Posterior vena cava (tissue), 2 donors: ENCODE measurements at regions not wholly inside any gene's neighbourhood (a gene's known extent, or its start where the extent isn't known, plus 50 kb on each side); places are given as distances from the start of the nearest gene placed in this dataset.

Experiments used
- DNase-seq: peaks from one replicate; pipeline ENCODE4 v3.0.0-alpha.2; 2020; ENCODE audit warnings: low spot score
- intact Hi-C, 2 donors: fragments of 100-400 bp; cut with DNase I; formaldehyde crosslinking; loops; one replicate each; pipeline versions ENCODE4 v1.14.1 to v1.14.2; 2022 to 2023
- donor health status: DM: yes; HTN: yes; CAD: no.
- donor health status: DM: yes; HTN: yes; CAD: no.

DNA sequence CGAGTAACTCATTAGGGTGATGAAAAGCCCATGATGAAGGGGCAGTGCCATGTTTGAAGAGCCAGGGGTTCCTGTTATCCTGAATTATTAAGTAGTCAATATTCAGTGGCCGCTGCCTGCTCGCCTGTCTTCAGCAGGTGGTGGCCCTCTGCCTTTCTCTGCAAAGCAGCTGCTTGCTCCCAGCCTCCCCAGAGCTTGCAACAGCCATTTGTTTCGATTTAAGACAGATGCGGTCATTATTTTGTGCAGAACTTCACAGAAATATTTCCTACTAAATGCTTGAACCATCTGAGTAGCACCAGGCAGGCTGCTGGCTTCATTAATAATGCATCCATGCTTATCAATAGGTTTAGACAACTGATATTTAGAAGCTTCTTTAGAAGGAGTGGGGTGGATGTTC is 104.3 kb upstream of the TTC29 start:
- intact Hi-C loops = loop anchor here in 1 of 2 donors (2.0 kb wide), 1 partner anchor 515 kb away; no protein-coding TSS in a partner anchor
- DNase-seq = no peak

DNA sequence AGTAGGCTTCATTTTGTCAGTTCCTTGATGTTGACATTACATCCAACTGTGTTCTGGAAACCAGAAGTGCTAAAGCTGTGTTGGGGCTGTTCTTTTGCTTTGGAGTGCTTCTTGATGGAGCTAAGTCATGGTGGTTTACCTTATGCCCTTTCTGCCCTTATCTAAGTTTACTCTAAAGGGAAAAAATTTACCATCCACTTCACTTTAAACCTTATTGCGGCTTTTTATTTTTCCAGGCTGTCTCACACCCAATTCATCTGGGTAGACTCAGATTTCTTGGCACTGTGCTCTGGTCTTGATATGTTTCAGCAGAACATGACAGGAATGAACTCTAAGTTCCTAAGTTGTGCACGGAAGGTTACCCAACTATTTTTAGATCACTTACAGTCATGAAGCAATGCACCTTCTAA is 104.7 kb upstream of the TTC29 start:
- intact Hi-C loops = no loop called here
- no peak for DNase-seq

DNA sequence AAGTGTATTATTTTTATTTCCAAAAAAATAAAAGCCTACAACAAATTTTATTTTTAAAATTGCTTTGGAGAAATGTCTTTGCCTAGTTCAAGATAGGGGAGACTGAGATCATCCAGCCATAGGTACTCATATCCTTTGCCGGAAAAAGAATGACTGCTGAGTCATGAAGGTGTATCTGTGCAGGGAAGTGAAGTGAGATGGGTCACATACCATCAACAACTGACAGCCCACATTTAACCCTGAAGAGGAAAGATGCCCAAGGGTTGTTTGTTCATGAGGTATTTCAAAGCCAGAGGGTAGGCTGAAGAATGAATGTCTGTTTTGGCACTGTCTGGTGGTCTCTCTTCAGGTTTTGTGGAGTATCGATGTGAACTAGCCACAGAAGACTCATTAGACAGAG is 106.7 kb upstream of the TTC29 start:
- DNase-seq = no peak
- intact Hi-C loops = no loop called here

DNA sequence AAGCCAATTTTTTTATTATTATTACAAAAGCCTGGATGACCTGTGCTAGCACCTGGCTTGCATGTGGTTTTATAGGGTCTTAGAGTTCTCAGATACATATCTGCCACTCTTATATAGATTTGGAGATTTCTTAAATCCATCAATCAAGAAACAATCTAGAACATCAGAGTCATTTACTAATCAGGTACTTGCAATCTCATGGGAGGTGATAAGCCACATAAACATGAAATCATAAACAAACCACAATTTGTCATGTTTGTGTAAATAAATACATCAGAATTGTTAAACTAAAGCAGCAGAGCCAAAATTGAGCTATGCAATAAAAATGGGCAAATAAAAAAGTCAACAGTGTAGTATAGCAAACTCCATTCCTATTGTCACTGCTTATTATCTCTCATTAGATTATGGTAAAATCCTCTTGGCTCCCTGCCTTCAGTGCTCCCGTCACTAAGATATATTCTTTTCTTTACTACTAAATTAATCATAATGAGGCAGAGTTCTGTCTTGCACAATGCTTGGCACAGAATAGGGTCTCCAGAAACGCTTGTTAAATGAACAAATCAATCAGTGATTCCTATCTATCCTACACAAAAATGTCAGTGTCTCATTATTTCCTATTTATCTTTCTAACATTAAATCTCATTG is 108.7 kb upstream of the TTC29 start:
- no peak for DNase-seq
- intact Hi-C loops = no loop called here

DNA sequence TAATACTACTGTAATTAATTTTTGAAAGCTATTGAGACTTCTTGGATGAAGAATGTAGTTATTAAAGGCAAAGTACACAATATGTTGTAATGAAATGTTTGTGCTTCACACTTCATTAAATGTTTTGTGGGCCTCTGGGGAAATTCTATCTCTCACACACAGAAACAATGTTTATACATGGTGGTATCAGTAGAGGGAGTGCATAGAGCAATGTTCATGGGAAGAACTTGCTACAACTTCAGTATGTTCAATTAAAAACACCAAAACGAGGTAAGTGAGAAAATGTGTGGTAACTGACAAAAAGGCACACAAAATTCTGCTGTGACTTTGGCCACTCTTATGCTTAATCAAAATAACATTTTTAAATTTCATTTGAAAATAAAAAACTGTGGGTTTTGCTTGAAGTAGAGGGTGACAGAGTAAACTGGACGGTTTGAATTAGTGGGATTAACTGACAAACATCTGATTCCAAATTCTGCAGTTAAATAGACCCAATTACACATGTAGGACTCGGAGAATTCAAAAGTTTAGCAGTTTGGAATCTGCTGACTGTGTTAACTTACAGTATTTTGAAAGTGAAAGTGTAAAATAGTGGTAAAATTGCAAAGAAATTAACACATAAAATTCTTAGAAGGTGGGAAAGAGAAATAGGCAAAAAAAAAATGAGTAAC is 111.4 kb upstream of the TTC29 start:
- intact Hi-C loops = no loop called here
- no peak for DNase-seq

DNA sequence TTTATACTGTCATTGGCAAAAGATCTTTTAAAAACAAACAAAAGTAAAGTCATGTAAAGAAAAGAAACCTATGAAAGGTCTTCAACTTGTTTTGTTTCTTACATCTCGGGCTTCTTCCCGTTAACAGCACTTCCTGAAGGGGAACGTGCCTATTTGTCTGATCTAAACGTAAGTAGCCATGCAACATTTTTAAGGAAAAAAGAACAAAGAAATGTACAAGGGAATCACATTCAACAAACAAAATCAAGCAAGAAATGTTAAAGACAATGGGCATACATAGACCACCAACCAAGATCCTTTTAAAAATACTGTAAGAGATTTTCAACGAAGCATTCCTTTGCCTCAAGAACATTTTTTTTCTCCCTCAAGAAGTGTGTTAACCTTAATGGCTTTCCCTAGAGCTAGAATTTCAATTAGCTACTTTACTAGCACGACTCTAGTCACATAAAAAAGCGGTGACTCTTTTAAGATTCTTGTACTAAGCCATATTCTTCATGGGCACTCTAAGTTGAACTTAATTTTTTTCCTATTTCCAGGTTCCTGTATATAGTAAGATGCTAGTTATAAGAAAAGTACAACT is 112.0 kb upstream of the TTC29 start:
- no peak for DNase-seq
- intact Hi-C loops = no loop called here

DNA sequence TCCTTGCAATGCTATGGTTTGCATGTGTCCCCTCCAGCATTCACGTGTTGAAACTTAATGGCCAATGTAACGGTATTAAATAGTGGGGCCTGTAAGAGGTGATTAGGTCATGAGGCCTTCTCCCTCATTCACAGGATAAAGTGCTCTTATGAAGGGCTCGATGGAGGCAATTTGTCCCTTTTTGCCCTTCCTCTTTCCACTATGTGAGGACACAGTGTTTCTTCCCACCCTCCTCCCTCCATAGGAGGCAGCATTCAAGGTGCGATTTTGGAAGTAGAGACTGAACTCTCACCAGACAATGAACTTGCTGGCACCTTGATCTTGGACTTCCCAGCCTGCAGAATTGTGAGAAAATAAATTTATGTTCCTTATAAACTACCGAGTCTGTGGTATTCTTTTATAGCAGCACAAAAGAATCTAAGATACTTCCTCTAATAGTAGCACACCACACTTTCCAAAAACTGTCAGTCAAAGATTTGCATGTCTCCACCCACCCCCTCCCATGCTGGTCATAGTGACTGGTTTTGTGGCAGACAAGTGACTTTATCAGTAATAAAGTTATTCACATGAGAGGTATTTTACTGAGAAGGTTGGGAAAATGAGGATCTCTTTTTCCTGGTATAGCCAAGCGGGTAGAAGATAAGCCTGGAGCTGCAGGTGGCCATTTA is 113.5 kb upstream of the TTC29 start:
- no peak for DNase-seq
- intact Hi-C loops = no loop called here

DNA sequence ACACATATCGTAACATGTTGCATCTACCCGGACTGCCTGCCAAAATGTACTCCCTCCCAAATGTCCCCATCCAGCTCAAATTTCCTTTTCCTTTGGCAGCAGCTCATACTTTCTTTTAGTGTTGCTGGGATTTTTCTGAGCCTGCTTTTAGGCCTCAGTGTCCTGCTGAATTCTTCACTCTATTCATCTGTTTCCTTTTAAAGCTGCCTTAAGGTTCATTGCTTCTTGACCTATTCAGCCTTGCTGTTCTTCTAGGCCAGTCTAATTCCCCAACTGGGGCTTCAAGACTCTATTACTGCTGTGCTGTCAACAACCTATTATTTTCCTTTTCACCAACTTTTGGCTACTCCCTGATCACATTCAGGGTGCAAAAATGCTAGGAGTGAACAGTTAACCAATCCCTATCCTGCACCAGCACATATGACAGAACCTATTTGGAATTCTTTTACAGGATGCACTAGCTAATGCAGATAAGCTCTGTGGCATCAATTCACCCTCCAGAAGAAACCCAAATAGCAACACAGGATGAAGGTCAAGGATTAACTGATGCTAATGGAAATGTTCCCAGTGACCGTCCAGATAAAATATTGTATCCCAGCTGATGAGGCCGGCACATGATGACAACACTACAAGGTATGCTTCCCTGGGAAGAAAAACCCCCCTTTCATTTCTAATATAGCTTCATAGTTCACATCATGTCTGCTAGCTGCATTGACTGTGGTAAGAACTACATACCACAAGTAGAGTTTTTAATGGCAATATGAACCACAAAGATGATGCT is 114.7 kb upstream of the TTC29 start:
- intact Hi-C loops = no loop called here
- no peak for DNase-seq

DNA sequence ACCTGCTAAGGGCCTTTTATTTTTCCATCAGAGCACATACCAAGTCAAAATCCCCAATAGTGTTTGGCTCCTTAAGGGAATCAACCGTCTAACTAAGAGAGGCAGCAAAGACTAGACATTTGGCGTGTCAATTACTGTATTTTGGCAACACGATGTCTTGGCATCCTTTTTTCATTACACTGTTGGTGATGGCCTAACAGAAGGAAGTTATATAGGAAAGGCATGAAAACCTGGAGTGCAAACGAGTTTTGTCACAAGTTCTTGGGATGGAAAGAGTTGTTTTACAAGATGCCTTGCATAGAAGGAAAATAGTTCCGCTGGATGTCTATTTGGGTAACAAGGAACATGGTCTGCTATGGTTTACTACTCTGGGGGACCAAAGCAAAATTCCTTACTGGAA is 119.2 kb upstream of the TTC29 start:
- no peak for DNase-seq
- intact Hi-C loops = loop anchor here in 1 of 2 donors (5.0 kb wide), 1 partner anchor 1673 kb away; no protein-coding TSS in a partner anchor

DNA sequence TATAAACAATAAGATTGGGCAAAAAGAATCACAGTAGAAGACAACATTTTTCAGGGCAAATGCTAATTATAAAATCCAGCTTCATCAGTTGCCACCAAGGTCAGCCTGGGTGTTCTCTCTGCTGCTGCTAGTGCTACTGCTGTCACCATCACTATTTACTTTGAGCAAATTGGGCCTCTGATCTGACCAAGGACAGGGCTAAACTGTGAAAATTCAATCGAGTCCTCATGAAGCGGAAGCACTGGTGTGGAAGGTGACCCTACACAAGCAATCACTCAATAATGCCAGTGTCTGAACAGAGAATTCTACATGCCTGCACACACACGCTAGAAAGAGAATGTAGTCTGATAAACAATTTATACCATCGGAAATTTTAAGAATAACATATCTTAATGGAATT is 122.9 kb upstream of the TTC29 start:
- intact Hi-C loops = loop anchor here in 1 of 2 donors (5.0 kb wide), 1 partner anchor 1676 kb away; no protein-coding TSS in a partner anchor

DNA sequence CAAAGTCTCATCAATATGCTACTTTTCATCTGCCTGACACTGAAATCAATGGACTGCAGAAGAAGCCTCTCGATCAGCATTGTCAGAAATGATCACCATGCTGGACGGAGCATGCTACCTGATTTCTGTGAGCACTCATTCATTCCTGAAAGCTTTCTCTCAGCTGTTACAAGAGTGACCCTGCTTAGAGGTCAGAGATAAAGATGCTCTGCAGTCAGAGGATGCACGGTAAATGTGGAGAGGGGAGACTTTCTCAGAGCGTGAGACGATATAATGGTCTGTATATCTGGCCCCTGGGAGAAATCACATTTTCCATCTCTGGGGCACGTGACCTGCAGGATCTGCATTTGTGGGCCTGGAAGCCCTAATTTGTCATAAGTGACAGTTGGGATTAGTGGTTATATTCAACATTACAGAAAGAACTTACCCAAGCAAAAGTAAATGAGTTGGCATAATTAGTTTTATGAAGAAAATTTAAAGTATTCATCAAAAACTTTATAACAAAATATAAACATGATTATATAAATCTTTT is 125.6 kb upstream of the TTC29 start:
- intact Hi-C loops = no loop called here
- no peak for DNase-seq

More for the DNA sequence above, 122.9 kb upstream of the TTC29 start:
- no peak for DNase-seq

DNA sequence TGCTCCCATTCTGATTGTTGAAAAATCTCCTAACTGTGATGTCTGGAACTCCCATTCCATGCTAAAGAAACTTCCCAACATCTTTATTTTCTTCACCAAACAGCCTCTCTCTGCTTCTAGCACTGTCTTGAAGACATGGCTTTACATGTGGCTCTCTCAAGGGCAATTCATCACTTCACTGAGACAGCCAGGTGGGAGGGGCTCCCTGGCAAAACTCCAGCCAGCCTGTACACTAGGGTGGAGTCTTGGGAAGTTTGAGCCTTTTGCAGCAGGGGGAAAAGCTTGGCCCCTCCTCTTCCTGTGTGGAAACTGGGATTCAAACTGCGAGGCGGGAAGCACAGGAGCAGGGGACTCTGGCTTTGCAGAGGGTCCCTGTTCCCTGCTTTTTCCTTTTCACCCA is 130.5 kb upstream of the TTC29 start:
- intact Hi-C loops = no loop called here
- DNase-seq = no peak

DNA sequence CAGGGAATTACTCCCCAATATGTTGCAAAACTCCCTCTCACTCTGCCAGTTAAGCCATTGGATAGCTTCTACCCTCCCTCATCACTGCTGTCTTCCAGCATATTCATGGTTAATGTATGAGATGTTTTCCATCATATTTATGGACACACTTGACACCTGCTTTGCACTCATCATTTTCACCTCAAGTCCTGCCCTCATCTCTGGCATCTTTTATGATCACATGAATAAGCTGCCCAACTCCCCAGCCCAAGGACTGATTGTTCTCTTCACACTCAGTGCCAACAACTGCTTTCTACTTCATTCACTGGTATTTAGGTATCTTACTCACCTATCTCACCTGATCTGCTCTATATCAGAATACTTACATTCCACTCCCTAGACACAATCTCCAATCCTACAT is 131.1 kb upstream of the TTC29 start:
- no peak for DNase-seq
- intact Hi-C loops = no loop called here

DNA sequence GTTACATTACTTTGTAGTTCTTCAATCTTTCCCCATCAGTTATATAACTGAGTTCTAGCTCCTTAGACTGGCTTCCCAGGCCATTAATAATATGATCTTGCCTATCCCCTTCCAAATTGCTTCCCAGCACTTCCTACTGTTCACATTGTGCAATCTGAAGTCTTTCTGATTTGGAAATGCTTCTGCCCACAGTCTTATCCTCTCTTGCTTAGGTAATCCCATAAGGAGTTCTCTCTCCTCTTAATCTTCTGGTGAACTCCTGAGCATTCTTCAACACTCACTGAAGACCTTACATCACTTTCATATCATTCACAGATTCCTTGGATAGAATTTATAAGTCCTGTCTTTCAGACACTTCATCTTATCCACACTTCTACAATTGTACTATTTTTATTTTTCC is 132.7 kb upstream of the TTC29 start:
- no peak for DNase-seq
- intact Hi-C loops = no loop called here

DNA sequence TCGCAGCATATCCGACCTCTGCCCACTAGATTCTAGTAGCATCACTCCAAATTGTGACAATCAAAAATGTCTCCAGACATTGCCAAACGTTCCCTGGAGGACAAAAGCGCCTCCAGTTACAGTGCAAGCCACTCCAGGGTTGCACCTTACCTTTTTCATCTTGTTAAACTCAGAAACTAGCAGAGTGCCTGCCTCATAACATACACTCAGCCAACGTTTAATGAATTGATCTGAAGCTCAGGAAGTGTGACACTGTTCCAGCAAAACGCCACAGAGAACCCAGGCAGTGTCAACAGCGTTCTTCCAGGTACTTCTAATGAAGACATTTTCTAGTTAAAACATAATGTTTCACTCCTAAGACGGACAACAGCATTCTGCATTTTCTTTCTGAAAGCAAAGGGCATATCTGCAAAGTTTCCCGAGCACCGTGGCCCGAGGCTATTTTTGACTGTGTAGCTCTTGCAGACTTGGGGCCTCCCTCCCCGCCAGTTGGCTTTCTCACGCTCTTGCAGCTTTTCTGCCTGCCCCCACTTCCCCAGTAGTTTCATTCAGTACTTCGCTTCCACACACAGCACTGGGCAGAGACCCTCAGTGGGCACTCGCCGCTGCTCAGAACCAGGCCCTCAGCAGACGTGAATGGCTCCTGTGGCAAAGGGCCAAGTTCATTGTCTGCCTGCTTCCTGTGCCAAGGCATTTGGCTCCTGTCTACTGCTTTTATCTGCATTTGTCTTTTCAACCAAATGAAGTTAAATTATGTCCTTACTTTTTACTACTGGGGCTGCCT is 133.4 kb upstream of the TTC29 start:
- DNase-seq = no peak
- intact Hi-C loops = no loop called here

DNA sequence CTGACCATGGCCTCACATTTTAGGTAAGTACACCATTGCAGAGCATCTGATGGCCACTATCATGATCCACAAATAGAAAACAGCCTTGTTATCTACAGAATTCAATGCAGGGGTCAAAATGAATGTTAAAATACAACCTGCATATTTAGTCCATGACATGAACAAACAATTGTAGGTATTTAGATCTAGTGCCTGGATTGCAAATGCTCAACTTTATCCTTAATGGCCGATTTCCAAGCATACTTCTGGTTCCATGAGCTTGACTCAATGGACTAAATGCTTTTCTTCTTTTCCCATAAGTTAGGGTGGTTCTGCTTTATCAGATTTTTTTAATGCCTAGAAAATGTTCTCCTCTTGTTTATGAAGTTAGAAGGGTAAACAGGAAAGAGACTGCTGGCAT is 139.2 kb upstream of the TTC29 start:
- no peak for DNase-seq
- intact Hi-C loops = loop anchor here in 1 of 2 donors (10.0 kb wide), 1 partner anchor 60 kb away; no protein-coding TSS in a partner anchor

DNA sequence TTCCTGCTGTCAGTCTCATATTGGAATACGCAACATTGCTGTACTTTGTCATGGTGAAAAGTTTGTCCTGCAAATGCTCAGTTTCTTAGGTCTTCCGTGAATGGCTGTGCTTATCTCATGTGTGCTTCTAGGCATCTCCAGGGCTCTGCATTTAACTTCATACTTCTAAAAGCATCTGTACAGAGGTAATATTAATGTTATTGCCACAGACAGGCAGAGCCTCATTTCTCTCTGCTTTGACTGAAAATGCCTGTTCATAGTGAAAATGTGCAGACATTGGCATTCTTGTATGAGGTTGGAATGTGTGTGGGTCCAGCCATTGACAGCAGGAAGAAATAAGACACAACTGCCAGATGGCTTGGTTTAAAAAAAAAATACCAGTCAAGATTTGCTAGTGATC is 140.1 kb upstream of the TTC29 start:
- DNase-seq = no peak
- intact Hi-C loops = loop anchor here in 1 of 2 donors (10.0 kb wide), 1 partner anchor 61 kb away; no protein-coding TSS in a partner anchor

DNA sequence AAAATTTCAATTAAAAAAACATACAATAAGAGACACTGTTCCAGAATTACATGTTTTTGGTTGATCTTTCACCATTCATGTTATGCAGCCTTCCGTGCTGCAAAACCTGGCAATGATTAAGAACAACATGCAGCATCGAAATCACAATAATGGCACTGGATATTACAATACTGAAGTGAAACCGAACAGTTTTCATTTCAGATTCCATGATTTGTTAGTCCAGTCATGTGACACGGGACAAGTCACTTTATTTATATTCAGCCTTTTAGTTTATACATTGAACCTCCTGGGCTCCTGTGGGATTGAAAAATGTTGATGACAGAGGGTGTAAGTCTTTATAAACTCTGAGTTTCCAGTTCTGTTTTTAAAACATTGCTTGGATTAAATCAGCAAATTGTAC is 142.5 kb upstream of the TTC29 start:
- intact Hi-C loops = loop anchor here in 1 of 2 donors (10.0 kb wide), 1 partner anchor 63 kb away; no protein-coding TSS in a partner anchor
- no peak for DNase-seq
